ENCODE measurements at regions not wholly inside any gene's neighbourhood (a gene's known extent, or its start where the extent isn't known, plus 50 kb on each side); places are given as distances from the start of the nearest gene placed in this dataset.

DNA sequence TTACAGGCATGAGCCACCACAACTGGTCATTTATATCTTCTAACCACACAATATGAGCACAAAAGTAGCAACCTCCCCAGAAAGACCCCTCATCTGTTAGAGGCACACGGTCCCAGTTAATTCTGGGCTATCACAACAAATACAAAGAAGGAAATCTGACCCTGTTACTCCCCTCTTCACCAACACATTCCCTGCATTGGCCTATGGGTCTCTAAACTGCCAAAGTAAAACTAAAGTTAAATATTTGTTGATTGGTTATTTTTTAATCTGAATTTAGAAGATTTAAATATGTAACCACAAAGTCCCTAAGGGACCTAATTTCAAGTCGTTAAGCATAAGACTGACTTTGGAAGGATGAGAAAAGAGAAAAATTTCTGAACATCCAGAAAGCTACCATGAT, 496.7 kb upstream of the NMUR2 start:
- H3K4me3 ChIP-seq (ENCODE audit: low read depth, poor library complexity, severe bottlenecking), result no peak overlapping the region
- DNase-seq (ENCODE audit: low spot score in 2 of 2), result no peak
- WGBS, 2 donors, result 65 to 75% methylated on average over 2 of the region's 2 CpGs
- TF ChIP-seq POLR2A (IDR thresholded peaks at IDR 0.05), result no peak
- no peak for TF ChIP-seq CTCF (IDR thresholded peaks at IDR 0.05)
- intact Hi-C loops (cut with DNase I; ENCODE audit: low total_unique reads), result no loop called here

GRCh38 chr5:152905286-152905685, 500.2 kb upstream of the NMUR2 start:
- no peak for DNase-seq (ENCODE audit: low spot score in 2 of 2)
- TF ChIP-seq CTCF (IDR thresholded peaks at IDR 0.05), result no peak
- no peak for TF ChIP-seq POLR2A (IDR thresholded peaks at IDR 0.05)
- intact Hi-C loops (cut with DNase I; ENCODE audit: low total_unique reads), result no loop called here
- 17 to 31% methylated on average over 1 of the region's 1 CpG for WGBS, 2 donors
- no peak overlapping the region for H3K4me3 ChIP-seq (ENCODE audit: low read depth, poor library complexity, severe bottlenecking)

DNA sequence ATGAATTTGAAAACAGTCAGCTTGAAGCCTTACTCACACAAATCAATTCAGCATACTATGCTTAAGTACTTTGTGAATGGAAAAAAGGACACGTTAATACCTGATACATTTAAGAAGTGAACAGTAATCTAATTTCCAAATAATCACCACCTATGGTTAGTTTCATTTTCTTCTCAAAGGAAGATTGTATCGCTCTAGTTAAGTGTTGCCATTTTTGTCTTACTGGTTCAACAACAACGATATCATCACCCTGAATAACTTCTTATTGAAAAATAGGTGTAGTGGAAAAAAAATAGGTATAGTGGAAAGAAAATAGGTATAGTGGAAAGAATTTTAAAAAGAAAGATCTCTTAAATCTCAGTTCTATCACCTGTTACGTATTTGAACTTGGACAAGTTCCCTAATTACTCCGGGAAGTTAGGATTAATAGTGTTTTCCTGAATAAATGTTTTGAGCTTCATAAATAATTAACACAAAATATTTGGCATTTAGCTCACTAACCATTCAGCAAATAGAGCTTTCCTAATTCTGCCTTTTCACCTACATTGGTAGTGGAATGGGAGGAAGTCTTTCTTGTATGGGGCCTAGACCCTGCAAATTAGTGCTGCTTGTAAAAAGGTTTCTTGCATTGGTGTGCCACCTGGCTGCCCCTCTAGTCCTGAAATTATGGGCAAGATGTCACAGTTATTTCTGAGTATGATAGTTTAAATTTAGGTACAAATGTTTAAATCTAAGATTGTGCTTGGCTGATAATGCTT, 502.6 kb upstream of the NMUR2 start:
- WGBS, 2 donors, result 49 to 55% methylated on average over 5 of the region's 5 CpGs
- H3K4me3 ChIP-seq (ENCODE audit: low read depth, poor library complexity, severe bottlenecking), result no peak overlapping the region
- intact Hi-C loops (cut with DNase I; ENCODE audit: low total_unique reads), result no loop called here
- TF ChIP-seq POLR2A (IDR thresholded peaks at IDR 0.05) (no peak), CTCF (IDR thresholded peaks at IDR 0.05) (no peak)
- no peak for DNase-seq (ENCODE audit: low spot score in 2 of 2)

DNA sequence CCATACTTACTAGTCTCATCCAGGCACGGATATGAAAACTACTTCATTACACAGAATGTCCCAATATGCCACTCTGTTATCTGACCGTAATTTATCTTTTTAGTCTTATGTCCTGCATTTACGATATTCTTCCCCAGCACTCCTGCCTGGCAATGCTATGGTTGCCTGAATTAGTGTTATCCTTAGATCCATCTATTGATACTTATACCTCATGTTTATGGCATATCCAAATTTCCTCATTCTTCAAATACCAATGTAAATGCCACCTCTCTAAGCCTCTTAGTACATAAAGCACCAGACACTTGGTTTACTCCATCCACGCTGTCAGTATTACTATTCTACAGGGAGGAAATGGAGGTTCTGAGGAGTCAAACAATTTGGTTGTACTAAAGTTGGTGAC, 507.8 kb upstream of the NMUR2 start:
- DNase-seq (ENCODE audit: low spot score in 2 of 2), result no peak
- 66 to 70% methylated on average over 4 of the region's 4 CpGs for WGBS, 2 donors
- TF ChIP-seq POLR2A (IDR thresholded peaks at IDR 0.05) (no peak), CTCF (IDR thresholded peaks at IDR 0.05) (no peak)
- no peak overlapping the region for H3K4me3 ChIP-seq (ENCODE audit: low read depth, poor library complexity, severe bottlenecking)
- intact Hi-C loops (cut with DNase I; ENCODE audit: low total_unique reads), result no loop called here

DNA sequence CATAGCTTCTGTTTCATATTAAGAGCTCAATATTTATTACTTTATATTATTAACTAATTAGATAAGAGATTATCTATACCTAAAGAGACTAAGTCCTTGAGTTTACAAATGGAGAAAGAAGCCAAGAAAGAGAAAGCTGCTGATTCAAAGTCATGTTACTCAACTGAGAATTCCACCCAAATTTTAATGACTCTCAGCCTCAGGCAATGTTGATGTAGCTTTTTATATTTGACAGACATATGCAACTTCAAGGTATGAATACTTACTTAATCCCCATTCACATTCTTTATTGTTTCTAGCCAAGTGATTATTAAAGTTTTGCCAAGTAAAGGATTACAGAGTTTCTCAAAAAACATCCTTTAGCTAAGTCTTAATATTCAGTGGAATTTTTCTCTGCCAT, 527.5 kb upstream of the NMUR2 start:
- TF ChIP-seq CTCF (IDR thresholded peaks at IDR 0.05) (no peak), POLR2A (IDR thresholded peaks at IDR 0.05) (no peak)
- intact Hi-C loops (cut with DNase I; ENCODE audit: low total_unique reads), result no loop called here
- DNase-seq (ENCODE audit: low spot score in 2 of 2), result no peak
- H3K4me3 ChIP-seq (ENCODE audit: low read depth, poor library complexity, severe bottlenecking), result no peak overlapping the region

GRCh38 chr5:152933056-152933455, 528.0 kb upstream of the NMUR2 start:
- no peak for DNase-seq (ENCODE audit: low spot score in 2 of 2)
- 34 to 40% methylated on average over 2 of the region's 2 CpGs for whole genome bisulfite sequencing, 2 donors
- H3K4me3 ChIP-seq (ENCODE audit: low read depth, poor library complexity, severe bottlenecking), result no peak overlapping the region
- intact Hi-C loops (cut with DNase I; ENCODE audit: low total_unique reads), result no loop called here
- TF ChIP-seq CTCF (IDR thresholded peaks at IDR 0.05) (no peak), POLR2A (IDR thresholded peaks at IDR 0.05) (no peak)

Measured in lower leg skin (tissue), 4 donors.